HG03025 (cell line): ENCODE measurements at regions not wholly inside any gene's neighbourhood (a gene's known extent, or its start where the extent isn't known, plus 50 kb on each side); places are given as distances from the start of the nearest gene placed in this dataset.

Experiments used
- ATAC-seq: cut with Tn5 transposase; IDR thresholded peaks from one replicate; pipeline ENCODE4 v1.9.1; 2021; ENCODE audit warnings: mild to moderate bottlenecking, moderate library complexity; ENCODE audit not compliant: unreplicated experiment, low FRiP score

DNA sequence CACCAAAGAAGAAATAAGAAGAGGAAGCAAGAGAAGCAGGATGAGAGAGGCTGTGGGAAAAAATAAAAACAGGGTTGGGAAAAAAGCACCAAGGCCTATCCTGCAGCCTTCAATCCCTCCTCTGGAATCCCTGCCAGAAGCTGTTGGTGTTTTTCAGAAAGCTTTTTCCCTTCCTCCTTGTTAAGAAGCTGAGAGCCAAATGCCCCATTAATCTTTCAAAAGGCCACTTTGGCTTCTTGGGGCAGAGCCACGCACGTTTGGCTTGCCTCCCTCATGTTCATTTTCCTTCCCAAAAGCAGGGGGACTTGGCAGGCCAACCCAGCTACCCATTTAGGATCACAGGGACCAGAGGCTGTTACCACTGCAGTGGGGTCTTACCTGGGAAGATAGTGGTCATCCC is 365.3 kb downstream of the NUAK1 start:
- ATAC-seq = no peak

DNA sequence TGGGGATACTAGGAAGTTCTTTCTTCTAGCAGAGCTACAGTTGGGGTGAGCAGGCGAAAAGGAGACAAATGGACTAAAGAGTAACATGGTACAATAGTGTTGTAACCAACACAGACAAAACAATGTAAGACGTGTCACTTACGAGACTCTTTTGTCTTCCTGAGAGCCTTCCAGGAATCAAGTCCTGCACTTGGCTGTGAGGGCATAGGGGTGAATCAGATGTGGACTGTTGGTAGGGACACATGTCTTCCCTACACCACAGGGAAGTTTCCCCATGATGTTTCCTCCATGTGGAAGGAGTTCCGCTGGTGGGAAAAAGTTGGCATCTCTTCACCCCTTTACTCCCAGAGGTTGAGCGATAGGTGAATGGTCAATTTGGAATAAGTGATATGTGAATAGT is 364.7 kb downstream of the NUAK1 start:
- ATAC-seq = no peak

DNA sequence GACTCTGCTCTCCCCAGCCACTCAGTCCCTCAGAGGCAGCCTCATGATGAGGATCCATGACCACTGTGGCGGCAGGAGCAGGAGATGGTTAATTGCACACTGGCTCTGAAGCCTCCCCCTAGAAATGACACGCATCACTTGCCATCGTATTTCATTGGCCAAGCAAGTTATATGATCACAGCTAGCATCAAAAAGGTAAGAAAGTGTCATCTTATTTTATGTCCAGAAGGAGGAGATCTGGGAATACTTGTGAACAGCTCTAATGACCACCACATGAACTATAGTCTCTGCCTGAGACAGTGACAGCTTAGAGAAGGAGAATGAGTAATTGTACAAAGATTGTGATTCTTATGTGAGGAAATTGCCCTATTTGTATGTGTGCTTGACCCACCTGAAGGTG is 363.4 kb downstream of the NUAK1 start:
- ATAC-seq = no peak

DNA sequence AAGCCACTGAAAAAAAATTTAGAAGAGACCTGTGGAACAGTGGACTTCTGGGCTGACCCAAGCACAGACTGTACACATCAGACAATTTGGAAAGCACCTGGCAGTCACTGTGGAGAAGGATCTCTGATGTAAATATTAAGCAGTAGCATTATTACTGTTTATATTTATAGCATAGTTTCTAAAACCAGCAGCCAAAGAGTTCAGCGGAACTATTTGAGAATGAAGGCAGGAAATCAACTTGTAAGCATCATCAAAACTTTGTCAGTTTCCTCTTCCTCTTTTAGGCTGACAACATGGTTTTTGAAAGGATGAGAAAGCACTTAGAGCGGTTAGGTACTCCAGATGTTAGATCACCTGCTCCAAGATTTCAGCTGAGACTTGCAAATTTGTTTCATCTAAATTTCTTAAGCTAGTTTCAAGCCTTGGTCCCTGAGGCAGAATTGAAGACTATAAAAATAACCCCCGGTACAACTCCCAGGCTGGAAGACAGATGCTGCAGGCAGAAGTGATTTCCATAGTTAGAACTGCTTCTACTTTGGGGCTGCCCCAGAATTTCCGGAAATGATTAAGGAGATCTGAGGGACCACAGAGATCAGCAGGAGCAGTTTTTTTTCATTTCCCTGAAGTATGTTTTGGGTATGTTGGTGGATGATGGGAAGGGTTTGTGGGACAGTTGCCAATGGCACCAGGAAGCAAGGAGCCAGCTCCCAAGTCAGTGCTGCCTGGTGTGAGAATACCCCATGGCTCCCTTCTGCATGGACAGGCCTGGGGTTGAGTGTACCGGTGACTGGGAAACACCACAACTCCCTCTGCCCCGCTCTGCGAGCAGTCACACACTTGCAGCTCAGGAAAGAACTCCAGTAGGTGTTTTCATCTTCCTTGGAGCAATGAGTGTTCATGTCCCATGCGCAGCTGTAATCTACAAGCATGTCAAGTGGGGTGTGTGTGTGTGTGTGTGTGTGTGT is 354.5 kb downstream of the NUAK1 start:
- no peak for ATAC-seq

DNA sequence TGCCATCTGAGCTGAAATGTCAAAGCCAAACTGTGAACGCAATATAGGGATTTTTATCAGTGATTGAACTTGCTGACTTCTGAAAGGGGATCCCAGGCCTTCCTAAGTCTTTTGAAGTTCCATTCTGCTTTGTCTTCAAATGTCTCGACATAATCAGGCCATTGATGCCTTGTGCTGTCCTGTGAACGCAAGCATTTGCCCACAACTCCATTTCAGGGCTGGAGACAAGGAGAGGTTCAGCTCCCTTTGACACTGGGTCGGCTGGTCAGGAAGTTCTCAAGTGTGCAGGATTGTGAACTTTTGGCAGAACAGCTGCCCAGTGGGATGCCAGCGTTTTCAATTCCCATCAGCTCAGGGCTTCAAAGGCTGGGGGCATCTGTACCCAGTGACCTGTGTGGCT is 345.3 kb downstream of the NUAK1 start:
- ATAC-seq = no peak

DNA sequence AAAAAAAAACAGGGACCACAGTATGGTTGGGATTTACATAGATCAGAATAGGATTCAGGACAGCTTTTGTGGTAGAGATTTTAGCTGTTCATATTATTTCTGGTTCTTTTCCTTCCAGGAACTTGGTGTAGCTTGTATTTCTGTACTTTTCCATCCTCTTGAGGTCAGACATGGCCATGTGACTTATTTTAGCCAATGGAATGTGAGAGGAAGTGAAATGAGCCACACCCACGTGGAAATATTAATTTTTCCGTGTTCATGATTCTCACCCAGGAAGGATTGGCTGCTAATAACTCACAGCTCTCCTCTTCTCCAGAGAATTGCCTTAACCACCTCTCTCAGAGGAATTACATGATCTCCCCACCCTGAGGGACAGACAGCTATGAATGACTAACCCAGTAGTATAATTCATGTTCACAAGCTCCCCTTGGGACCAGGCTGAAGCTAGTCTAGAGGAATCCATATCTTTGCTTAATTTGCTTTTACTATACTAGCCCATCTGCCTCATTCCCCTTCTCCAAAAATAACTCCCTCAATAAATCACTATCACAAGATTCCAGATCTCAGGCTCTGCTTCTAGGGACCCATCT is 340.4 kb downstream of the NUAK1 start:
- no peak for ATAC-seq

DNA sequence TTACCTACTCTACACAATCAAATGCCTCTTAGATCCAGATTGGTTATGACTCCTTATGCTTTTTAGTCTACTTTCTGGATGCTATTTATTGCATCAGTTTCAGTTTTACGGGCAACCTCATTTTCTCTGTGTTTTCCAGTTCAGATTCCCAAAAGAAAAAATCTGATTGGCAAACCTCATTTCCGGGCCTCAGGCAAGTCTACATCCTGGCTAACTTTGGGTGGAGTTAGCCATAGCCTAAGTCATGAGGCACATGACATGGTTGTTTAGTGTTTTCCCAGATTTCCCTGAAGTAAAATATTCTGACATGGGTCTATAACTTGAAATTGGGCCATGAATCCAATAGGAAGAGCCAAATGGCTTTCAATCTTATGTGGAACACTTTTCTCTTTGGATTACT is 339.7 kb downstream of the NUAK1 start:
- ATAC-seq = no peak

DNA sequence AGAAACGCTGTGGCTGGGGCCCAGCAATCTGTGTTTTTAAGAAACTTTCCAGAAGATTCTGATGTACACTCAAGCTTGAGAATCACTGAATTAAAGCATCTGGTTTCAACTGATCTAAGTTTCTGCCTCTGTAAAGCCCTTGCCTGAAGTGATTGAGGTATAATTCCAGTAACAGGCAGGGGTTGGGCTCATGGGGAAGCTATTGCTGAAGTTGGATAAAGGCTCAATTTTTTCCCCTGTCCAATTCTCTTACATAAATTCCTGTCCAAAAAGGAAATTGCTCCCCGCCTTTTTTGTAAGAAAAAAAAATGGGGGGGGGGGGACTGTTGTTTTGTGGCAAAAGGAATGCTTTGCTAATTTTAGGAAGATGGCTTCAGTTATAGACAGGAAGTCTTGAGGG is 337.4 kb downstream of the NUAK1 start:
- ATAC-seq = no peak

DNA sequence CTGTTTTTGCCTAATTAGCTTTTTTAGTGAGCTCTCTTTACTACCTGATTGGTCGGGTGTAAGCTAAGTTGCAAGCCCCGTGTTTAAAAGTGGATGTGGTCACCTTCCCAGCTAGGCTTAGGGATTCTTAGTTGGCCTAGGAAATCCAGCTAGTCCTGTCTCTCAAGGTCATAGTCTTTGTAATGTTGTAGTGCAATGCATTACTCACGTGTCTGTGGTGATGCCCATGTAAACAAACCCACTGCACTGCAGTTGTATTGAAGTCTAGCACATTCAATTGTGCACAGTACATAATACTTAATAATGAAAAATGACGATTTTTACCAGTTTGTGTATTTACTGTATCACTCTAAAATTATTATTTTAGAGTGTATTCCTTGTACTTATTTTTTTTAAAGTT is 335.5 kb downstream of the NUAK1 start:
- ATAC-seq = no peak

DNA sequence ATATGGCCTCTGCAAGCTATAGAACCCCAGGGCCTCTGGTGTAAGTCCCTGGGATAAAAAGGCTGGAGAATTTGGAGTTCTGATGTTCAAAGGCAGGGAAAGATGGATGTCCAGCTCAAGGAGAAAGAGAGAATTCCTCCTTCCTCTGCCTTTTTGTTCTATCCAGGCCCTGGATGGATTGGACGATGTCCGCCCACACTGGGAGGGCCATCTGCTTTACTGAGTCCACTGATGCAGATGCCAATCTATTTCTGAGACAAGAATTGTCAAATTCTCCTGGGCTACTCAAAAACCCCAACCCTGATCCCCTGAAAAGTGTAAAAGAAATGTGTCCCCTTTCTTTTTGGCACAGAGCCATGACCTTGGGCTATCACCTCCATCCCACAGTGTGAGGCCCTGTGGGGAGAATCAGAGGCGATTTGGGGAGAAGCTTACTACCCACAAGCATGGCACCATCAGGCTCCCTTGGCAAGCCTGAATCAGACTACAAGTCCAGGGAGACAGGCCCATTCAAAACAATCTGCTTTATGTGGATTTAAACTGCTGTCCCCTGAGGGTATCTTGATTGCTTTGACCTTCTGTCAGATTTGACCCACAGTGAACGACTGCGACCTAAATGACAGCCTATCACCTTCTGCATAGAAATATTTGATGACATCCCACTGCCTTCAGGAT is 334.0 kb downstream of the NUAK1 start:
- no peak for ATAC-seq

DNA sequence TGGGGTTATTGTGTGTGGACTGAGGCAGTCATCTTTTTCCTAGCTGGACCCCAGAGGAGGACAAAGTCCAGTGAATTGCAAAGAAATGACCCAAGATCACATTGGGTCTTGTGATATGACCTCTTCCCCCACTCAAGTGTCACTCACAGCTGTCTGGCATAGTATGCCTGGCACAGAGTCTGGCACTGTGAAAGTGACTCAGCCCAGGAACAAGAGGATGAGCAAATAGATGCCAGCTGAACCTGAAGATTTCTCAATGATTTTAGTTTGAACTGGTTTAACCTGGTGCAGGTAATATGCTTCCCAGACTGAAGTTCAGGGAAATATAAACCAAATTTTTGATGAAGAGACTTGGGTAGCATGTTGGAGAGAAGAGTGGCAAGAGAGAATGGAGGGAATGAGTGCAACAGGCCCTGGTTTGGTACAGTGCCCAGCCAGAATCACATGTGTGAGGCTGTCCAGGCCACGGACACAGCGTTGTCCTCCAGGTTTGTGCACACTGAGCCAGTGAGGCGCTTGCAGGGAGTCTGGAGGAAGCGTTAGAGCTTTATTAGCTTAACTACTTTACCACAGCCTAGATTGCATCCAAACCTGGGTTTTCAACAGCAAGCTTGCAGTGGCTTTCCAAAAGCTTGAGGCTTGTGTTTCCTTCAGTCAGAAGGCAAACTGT is 332.9 kb downstream of the NUAK1 start:
- ATAC-seq = no peak

DNA sequence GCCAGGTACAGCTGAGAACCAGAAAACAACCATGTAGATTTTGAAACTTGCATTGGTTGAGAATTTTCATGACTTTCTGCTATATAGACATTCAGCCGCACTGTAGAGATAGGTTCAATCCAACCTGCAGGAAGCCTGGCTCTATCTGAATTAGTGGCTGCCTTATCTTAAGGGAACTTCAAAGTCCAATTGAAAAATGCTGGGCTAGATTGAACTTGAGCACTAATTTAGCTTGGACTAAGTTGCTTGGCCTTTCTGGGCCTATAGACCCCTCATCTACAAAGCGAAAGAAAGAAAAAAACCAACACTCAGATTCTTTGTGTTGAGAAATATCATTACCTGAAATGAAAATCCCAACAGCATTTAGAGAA is 332.4 kb downstream of the NUAK1 start:
- ATAC-seq = no peak

DNA sequence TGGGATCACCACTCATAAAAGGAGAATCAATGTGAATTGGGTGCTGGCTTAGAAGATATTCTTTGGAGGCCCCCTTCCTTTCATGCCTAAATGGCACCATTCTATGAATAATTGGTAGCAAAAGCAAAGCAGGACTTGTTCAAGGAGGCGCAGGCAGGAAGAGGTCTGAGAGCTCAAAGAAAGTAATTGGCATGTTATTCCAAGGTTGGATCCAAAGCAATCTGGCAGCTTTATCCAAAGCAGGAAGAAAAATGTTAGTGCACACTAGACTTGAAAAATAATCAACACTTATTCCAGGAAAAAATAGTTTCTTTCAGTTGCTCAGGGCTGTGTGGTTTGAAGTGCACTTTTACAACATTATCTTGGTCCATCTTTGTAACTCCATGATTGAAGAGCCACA is 326.4 kb downstream of the NUAK1 start:
- no peak for ATAC-seq

DNA sequence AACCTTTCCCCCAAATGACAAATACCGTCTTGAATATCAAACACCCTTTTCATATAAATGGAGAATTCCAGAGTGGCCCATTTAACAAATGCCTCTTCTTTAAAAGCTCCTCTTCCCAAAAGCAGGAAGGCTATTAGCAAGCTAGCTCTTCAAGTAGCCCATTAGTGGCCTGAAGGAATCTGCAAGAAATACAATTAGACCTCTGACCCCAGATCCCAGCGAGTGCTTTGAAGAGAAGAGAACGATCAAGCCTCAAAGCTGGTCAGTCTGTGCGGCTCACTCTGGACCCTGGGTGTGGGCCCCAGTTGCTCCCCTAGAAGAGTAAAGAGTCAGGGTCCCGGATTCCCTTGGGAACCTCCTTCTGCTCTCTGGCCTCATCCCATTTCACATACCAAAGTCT is 325.6 kb downstream of the NUAK1 start:
- ATAC-seq = no peak

DNA sequence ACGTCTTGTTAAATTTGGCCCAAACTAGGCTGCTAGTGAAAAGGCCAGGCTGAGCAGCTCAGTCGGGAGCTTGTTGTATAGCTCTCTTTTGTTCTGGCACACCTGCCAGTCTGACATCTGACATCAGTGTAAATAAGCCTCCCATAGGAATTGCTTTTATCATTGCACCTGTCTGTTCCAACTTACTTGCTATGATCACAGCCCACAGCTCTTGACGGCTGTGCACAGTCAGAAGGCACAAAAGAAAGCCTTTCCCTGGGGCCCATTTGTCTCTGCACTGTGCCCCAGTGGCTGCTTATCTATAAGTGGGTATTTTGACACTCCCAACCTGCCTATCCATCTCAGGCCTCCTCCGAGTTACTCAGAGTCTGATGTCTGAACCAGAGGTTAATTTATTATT is 324.5 kb downstream of the NUAK1 start:
- no peak for ATAC-seq

DNA sequence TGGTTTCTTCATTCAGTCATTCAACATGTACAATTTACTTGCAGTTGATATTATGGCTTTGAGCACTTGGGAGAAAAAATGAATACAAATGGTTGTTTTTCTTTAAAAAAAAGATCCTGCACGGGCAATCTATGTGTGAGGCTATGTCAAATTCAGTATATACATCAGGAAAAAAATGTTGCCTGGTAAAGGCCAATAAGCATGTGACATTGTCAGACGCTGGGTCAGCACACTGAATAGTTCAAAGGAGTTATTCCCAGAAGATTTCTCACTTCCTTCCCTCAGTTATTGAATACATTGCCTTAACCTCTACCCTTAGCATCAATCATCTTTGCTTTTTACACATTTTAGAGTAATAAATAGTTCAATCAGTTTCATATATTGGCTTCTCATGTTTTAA is 319.2 kb downstream of the NUAK1 start:
- ATAC-seq = no peak

DNA sequence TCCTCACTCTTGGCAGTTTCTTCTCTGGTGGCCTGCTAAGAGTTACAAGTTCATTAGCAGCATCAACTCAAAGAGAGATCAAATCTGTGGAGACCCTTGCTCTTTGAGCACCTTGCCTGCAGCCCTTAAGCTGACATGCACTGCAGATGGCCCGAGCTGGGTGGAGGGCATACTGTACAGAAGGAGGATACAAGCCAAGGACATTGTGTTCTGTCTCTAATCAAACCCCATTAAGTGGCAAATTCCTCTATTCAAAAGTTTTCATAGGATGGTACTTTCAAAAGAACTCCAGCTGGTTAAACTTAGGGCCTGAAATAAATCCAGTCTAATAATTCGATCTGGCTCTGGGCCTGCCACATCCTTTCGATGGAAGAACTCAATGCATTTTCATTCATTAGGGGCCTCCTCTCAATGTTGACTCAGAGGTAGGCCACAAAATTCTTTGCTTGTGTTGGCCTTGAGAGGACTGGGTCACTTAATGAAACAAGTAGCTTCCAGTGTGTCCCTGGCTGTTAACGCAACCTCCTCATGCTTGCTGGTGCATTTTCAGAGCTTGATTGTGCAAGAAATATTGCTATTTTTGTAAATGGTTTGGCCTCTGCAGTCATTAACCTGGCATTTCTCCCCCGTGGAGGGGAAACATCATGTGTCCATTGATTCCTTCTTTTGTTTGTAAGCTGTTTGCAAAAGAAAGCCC is 318.2 kb downstream of the NUAK1 start:
- no peak for ATAC-seq

DNA sequence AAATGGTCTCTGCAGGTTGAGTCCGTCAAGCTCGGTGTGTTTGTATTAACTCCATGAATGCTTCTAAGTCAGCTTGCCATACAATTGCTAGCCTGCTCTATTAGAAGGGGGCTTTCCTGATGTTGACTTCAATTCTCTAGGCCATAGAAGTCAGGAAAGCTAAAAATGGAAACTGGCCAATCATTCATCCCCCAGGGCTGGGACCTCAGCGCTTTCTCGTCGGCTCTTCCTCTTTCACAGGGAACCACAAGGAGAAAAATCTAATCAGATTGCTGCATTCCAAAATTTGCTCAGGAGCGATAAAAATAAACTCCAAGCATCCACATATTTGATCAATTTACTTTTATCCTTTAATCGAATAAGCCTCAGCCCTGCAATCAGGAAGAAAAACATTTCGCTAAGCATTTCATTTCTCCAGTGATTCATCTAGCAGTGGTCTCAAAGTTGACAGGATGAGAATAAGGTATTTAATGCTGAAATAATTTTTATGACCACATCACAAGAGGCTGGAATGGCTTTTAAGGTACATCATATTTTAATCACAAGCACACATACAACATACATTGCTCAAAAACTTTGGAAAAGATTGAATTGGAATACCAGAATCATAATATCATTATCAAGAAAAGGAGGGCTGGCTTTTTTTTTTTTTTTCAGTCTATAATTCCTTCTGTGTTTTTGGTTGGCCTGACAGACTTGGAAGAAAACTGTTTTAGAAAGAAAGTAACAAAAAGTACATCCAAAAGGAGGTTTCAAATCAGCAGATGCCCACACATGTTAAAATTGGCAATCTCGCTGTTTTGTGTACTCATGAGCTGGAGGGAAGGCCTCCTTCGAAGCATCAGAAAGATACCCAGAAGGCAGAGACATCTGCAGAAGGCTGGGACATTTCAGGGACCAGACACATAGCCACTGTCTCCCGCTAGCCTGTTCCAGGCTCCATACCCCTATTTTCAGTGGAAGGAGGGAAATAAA is 316.3 kb downstream of the NUAK1 start:
- ATAC-seq = no peak

DNA sequence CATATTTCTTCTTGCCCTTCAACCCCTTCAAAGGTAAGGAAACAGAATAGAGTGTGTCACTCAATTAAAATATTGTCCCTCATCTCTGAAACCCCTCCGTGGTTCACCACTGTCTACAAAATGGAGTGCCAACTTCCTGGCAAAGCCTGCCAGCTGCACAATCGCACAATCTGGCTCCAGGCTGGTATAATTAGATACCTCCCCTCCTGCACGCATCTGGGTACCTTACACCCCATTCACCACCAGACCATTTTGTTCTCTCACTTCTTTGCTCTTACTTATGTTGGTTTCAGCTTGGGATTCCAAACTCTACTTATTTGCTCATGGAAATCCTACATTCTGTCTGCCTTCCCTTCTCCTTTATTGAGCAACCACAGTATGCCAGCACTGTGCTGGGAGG is 314.9 kb downstream of the NUAK1 start:
- no peak for ATAC-seq
